Body of pancreas (tissue), 4 donors: ENCODE measurements at regions not wholly inside any gene's neighbourhood (a gene's known extent, or its start where the extent isn't known, plus 50 kb on each side); places are given as distances from the start of the nearest gene placed in this dataset.
"Not testable (repeated sequence)": the region's sequence is repeated elsewhere in the genome, so short reads cannot be mapped to it uniquely, and the experiment has no call there.

ENCODE experiments used
- ATAC-seq: fragments of 150-250 bp; one replicate; pipeline ENCODE4 v1.9.1; 2016
- DNase-seq, 4 donors: peaks; one replicate each; pipeline ENCODE4 v3.0.0-alpha.2; 2019
- H3K27ac ChIP-seq, 4 donors: fragments of 200-600 bp; sonication (generic); 1 replicate in 3 of 4; 2 replicates in 1 of 4; pipeline versions ENCODE4 v1.5.1 to v1.6.1; 2016 to 2019; ENCODE audit warnings: mild to moderate bottlenecking in 1 of 4, mixed read lengths in 1 of 4, moderate library complexity in 1 of 4
- H3K27me3 ChIP-seq, 2 donors: fragments of 200-600 bp; sonication (generic); one replicate each; pipeline ENCODE4 v1.6.0; 2016; ENCODE audit warnings: mild to moderate bottlenecking in 1 of 2
- H3K36me3 ChIP-seq, 2 donors: fragments of 200-600 bp; sonication (generic); replicated peaks in 1 of 2; 2 replicates each; pipeline ENCODE4 v1.5.1; 2016; ENCODE audit warnings: low read depth in 2 of 2; ENCODE audit not compliant: insufficient read depth in 1 of 2
- H3K4me1 ChIP-seq: fragments of 200-600 bp; sonication (generic); one replicate; pipeline ENCODE4 v1.6.0; 2016
- H3K4me3 ChIP-seq, 2 donors: fragments of 200-600 bp; sonication (generic); 1 replicate in 1 of 2; 2 replicates in 1 of 2; pipeline ENCODE4 v1.5.1; 2016 to 2019
- H3K9me3 ChIP-seq, 3 donors: fragments of 200-600 bp; sonication (generic); 1 replicate in 2 of 3; 2 replicates in 1 of 3; pipeline ENCODE4 v1.5.1; 2016
- CTCF ChIP-seq, 7 experiments: fragments of 450-650 bp in 4 of 7; fragments of 200-600 bp in 3 of 7; sonication (generic) in 3 of 7; IDR thresholded peaks; one replicate each; pipeline ENCODE4 v1.5.1; 2016 to 2019; ENCODE audit warnings: antibody characterized with exemption in 7 of 7
- POLR2A ChIP-seq, 3 donors: fragments of 450-650 bp; IDR thresholded peaks; one replicate each; pipeline ENCODE4 v1.6.1; 2016; ENCODE audit warnings: antibody characterized with exemption in 3 of 3, mild to moderate bottlenecking in 2 of 3
- WGBS, 2 donors: methylation state at CpG; one replicate each; pipeline ENCODE4 v1.1.5; 2017; 5-methylcytosine and 5-hydroxymethylcytosine counted together
- intact Hi-C: fragments of 100-400 bp; cut with DNase I; formaldehyde crosslinking; loops from one replicate; pipeline ENCODE4 v1.15.1; 2023

- no peaks in the 10 kb centered on the region for H3K27me3 ChIP-seq
- H3K4me3 ChIP-seq: no peak overlapping the region
- ATAC-seq (no peak), DNase-seq (no peak)
- no peaks in the 10 kb centered on the region for H3K36me3 ChIP-seq
- H3K9me3 ChIP-seq: no peaks in the 10 kb centered on the region
- H3K4me1 ChIP-seq: peaks cover 7% of the 10 kb centered on the region
- intact Hi-C loops: no loop called here
- 22 to 34% methylated on average over 2 of the region's 2 CpGs for WGBS, 2 donors
- H3K27ac ChIP-seq: no peak overlapping the region
- TF ChIP-seq POLR2A (IDR thresholded peaks at IDR 0.05) (no peak), CTCF (IDR thresholded peaks at IDR 0.05) (no peak)
Measured at GRCh38 chr12:38110026-38110699, 206.4 kb upstream of the ALG10B start.

- Histone ChIP-seq H3K27ac (no peak overlapping the region), H3K4me1 (peaks cover 10% of the 10 kb centered on the region), H3K27me3 (no peaks in the 10 kb centered on the region), H3K36me3 (no peaks in the 10 kb centered on the region), H3K4me3 (no peak overlapping the region), H3K9me3 (no peaks in the 10 kb centered on the region)
- WGBS, 2 donors: 64 to 69% methylated on average over 5 of the region's 5 CpGs
- TF ChIP-seq POLR2A (IDR thresholded peaks at IDR 0.05) (no peak), CTCF (IDR thresholded peaks at IDR 0.05) (no peak)
- DNase-seq (no peak), ATAC-seq (no peak)
- intact Hi-C loops: no loop called here
Measured at GRCh38 chr12:38113991-38114390, 202.6 kb upstream of the ALG10B start.

GRCh38 chr12:38116968-38117367, 199.6 kb upstream of the ALG10B start:
- H3K4me3 ChIP-seq: no peak overlapping the region
- no peaks in the 10 kb centered on the region for H3K9me3 ChIP-seq
- DNase-seq (no peak), ATAC-seq (no peak)
- 30 to 40% methylated on average over 5 of the region's 5 CpGs for WGBS, 2 donors
- H3K27me3 ChIP-seq: no peaks in the 10 kb centered on the region
- no peak for TF ChIP-seq CTCF (IDR thresholded peaks at IDR 0.05)
- TF ChIP-seq POLR2A (IDR thresholded peaks at IDR 0.05): no peak
- intact Hi-C loops: no loop called here
- H3K4me1 ChIP-seq: peaks cover 3% of the 10 kb centered on the region
- H3K36me3 ChIP-seq: no peaks in the 10 kb centered on the region
- H3K27ac ChIP-seq: no peak overlapping the region

- peaks cover 8% of the 10 kb centered on the region for H3K4me1 ChIP-seq
- intact Hi-C loops: no loop called here
- WGBS, 2 donors: 81 to 82% methylated on average over 3 of the region's 3 CpGs
- H3K27me3 ChIP-seq: no peaks in the 10 kb centered on the region
- no peak overlapping the region for H3K27ac ChIP-seq
- TF ChIP-seq POLR2A (IDR thresholded peaks at IDR 0.05): no peak
- H3K4me3 ChIP-seq: no peak overlapping the region
- H3K9me3 ChIP-seq: no peaks in the 10 kb centered on the region
- ATAC-seq (no peak), DNase-seq (no peak)
- no peaks in the 10 kb centered on the region for H3K36me3 ChIP-seq
Measured at GRCh38 chr12:38118632-38119031, 197.9 kb upstream of the ALG10B start.

- intact Hi-C loops: no loop called here
- TF ChIP-seq POLR2A (IDR thresholded peaks at IDR 0.05) (no peak), CTCF (IDR thresholded peaks at IDR 0.05) (no peak)
- Histone ChIP-seq H3K36me3 (no peaks in the 10 kb centered on the region), H3K9me3 (no peaks in the 10 kb centered on the region), H3K4me3 (no peak overlapping the region), H3K27me3 (no peaks in the 10 kb centered on the region), H3K4me1 (peaks cover 26% of the 10 kb centered on the region), H3K27ac (no peak overlapping the region)
- 66 to 80% methylated on average over 5 of the region's 5 CpGs for WGBS, 2 donors
- DNase-seq (no peak), ATAC-seq (no peak)
Measured at GRCh38 chr12:38120438-38120837, 196.1 kb upstream of the ALG10B start.

- intact Hi-C loops, H3K36me3 ChIP-seq, ATAC-seq, DNase-seq, H3K27me3 ChIP-seq, H3K9me3 ChIP-seq, H3K4me3 ChIP-seq, H3K27ac ChIP-seq: not testable (repeated sequence)
- WGBS, 2 donors: 65 to 80% methylated on average over 2 of the region's 2 CpGs
- H3K4me1 ChIP-seq: peaks cover 31% of the 10 kb centered on the region
Measured at GRCh38 chr12:38123028-38123427, 193.5 kb upstream of the ALG10B start.
